ENCODE measurements at regions not wholly inside any gene's neighbourhood (a gene's known extent, or its start where the extent isn't known, plus 50 kb on each side); places are given as distances from the start of the nearest gene placed in this dataset.

GRCh38 chr1:67883069-67883468 lies 49.8 kb upstream of the GNG12 start:
- TF ChIP-seq ZNF416 (CRISPR knock-in tag; IDR thresholded peaks at IDR 0.05) (no peak), NFE2L1 (CRISPR knock-in tag; IDR thresholded peaks at IDR 0.05) (no peak), ZNF219 (CRISPR knock-in tag; IDR thresholded peaks at IDR 0.05; ENCODE audit: borderline replicate concordance) (no peak), TEAD1 (CRISPR knock-in tag; IDR thresholded peaks at IDR 0.05) (no peak), ELF4 (CRISPR knock-in tag; IDR thresholded peaks at IDR 0.05; ENCODE audit: low read depth) (no peak), USF1 (CRISPR knock-in tag; IDR thresholded peaks at IDR 0.05) (no peak), HMGA2 (CRISPR knock-in tag; IDR thresholded peaks at IDR 0.05) (no peak), GRHL2 (CRISPR knock-in tag; IDR thresholded peaks at IDR 0.05; ENCODE audit: insufficient replicate concordance, severe bottlenecking) (no peak)
- TF ChIP-seq, protein P1, sequence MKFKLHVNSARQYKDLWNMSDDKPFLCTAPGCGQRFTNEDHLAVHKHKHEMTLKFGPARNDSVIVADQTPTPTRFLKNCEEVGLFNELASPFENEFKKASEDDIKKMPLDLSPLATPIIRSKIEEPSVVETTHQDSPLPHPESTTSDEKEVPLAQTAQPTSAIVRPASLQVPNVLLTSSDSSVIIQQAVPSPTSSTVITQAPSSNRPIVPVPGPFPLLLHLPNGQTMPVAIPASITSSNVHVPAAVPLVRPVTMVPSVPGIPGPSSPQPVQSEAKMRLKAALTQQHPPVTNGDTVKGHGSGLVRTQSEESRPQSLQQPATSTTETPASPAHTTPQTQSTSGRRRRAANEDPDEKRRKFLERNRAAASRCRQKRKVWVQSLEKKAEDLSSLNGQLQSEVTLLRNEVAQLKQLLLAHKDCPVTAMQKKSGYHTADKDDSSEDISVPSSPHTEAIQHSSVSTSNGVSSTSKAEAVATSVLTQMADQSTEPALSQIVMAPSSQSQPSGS (CRISPR knock-in tag; IDR thresholded peaks at IDR 0.05; ENCODE audit: borderline replicate concordance, low read depth): no peak
- TF ChIP-seq, protein P2, sequence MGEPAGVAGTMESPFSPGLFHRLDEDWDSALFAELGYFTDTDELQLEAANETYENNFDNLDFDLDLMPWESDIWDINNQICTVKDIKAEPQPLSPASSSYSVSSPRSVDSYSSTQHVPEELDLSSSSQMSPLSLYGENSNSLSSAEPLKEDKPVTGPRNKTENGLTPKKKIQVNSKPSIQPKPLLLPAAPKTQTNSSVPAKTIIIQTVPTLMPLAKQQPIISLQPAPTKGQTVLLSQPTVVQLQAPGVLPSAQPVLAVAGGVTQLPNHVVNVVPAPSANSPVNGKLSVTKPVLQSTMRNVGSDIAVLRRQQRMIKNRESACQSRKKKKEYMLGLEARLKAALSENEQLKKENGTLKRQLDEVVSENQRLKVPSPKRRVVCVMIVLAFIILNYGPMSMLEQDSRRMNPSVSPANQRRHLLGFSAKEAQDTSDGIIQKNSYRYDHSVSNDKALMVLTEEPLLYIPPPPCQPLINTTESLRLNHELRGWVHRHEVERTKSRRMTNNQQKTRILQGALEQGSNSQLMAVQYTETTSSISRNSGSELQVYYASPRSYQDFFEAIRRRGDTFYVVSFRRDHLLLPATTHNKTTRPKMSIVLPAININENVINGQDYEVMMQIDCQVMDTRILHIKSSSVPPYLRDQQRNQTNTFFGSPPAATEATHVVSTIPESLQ (CRISPR knock-in tag; IDR thresholded peaks at IDR 0.05): no peak
- Mint-ChIP-seq H3K4me3 (no peak overlapping the region), H3K36me3 (no peaks in the 10 kb centered on the region), H3K9me3 (no peaks in the 10 kb centered on the region), H3K27me3 (ENCODE audit: low read depth) (no peaks in the 10 kb centered on the region), H3K4me1 (peaks cover 7% of the 10 kb centered on the region), H3K27ac (no peak overlapping the region)
- POLR2A ChIA-PET: no interaction called here
- DNase-seq (ENCODE audit: low spot score) (no peak), ATAC-seq (no peak)
- CTCF ChIA-PET: no interaction called here

Data from WTC11 (cell line).